GM12865 (cell line): ENCODE measurements at regions not wholly inside any gene's neighbourhood (a gene's known extent, or its start where the extent isn't known, plus 50 kb on each side); places are given as distances from the start of the nearest gene placed in this dataset.
"Not testable (repeated sequence)": the region's sequence is repeated elsewhere in the genome, so short reads cannot be mapped to it uniquely, and the experiment has no call there.

ENCODE experiments used
- DNase-seq: peaks from one replicate; pipeline ENCODE4 v3.0.0; 2010; ENCODE audit warnings: low read depth
- H3K4me3 ChIP-seq: 2 replicates; pipeline ENCODE4 v1.5.1; 2011; ENCODE audit warnings: mild to moderate bottlenecking, low read depth, low read length, control low read depth
- CTCF ChIP-seq: IDR thresholded peaks from 2 replicates; pipeline ENCODE4 v1.5.1; 2011; ENCODE audit warnings: low read length, control low read depth, low read depth, inconsistent platforms; ENCODE audit not compliant: insufficient read depth; ENCODE audit errors: missing control alignments

DNA sequence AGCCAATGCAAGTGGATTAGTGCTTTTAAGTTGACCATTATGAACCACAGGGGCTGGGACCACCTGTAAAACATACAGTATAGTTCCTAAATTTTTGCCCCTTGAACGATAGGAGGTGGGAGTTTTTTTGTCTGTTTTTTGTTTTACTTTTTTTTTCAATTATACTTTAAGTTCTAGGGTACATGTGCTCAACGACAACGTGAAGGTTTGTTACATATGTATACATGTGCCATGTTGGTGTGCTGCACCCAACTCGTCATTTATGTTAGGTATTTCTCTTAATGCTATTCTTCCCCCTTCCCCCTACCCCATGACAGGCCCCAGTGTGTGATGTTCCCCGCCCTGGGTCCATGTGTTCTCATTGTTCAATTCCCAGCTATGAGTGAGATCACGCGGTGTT, 1797.9 kb upstream of the PIK3C3 start:
- no peak for DNase-seq

DNA sequence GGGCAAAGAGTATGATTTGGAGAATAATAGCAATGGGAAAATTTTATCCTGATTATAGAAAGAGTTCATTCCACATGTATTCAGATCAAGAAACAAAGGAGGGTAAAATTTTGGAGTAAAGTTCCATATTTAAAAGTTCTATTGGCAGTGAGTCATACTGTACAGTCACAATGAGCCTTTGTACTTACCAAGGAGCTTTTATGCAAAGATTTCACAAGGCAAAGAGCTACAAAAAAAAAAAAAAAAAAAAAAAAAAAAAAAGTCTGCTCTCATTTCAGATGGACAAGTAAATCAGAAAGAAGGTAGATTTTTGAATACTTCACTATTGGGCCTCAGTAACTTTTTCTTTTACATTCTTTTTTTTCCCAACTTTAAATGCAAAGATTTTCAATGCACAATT, 1802.2 kb upstream of the PIK3C3 start:
- TF ChIP-seq CTCF: no peak
- H3K4me3 ChIP-seq: no peak overlapping the region
- DNase-seq: no peak

More for the DNA sequence above, 1797.9 kb upstream of the PIK3C3 start:
- H3K4me3 ChIP-seq: no peak overlapping the region
- TF ChIP-seq CTCF: no peak

DNA sequence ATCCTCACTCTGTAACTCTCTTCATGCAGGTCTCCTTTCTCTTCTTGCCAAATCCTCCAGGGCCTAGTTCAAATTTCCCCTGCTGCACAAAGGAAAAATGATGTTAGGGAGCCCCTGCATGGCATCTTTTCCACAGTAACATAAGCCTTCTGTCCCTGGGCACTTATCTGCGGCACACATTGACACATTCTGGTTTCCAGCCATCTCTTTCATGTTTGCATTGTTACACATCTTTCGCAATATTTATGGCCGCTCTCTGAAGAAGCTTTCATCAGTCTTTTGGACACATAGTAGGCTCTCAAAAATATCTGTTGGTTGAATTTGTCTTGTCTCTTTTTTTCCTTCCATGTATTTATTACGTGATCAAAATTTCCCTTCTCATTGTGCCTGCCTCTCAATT, 1806.1 kb upstream of the PIK3C3 start:
- no peak for DNase-seq
- TF ChIP-seq CTCF: no peak
- no peak overlapping the region for H3K4me3 ChIP-seq

DNA sequence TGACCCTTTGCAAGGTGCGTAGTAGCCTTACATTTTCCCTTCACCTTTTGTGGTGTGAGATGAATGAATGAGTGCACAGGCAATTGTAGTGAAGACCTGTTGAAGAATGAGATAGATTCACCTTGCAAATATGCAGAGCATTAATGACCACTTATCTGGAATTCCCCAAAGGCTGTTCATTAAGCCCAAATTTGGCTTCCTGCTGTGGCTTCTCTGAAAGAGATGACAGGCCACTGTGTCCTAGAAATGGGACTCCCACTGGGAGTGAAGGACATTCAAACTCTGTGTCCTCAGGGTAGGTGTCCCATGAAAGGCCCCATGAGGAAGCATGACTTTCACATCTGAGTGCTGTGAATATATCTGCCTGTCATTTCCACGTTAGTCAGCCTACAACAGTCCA, 1821.8 kb upstream of the PIK3C3 start:
- no peak overlapping the region for H3K4me3 ChIP-seq
- DNase-seq: no peak
- no peak for TF ChIP-seq CTCF

- DNase-seq: peak; percentile 19
- not testable (repeated sequence) for H3K4me3 ChIP-seq
These were observed 1822.6 kb upstream of the PIK3C3 start for GRCh38 chr18:40132438-40132837.

GRCh38 chr18:40124107-40124506, 1830.9 kb upstream of the PIK3C3 start:
- TF ChIP-seq CTCF: no peak
- no peak overlapping the region for H3K4me3 ChIP-seq
- no peak for DNase-seq

DNA sequence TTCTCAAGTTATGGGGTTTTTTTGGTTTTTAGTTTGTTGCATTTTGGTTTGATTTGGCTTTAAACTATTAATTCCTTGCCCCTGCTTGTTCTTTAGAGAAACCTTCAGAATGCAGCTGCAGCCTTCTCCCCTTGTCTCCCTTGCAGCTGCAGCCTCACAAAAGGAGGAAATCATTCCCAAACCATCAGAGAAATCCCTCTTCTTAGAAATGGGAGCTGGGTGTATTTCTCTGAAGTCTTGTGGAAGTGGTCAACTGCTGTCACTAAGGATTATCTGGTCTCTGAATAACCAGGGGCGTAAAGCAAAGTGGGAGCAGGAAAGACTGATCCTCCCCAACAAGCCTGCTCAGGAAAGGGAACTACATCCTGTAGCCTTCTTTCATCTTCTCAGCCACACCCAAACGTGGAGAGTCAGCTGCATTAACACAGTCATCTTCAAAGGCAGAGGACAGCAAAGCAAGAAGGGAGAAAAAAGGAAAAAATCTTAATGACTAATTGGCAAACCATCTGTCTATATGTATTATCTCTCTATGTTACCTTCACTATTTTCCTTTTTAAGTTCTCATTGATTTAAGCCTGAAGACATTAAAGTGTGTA, 1834.1 kb upstream of the PIK3C3 start:
- no peak overlapping the region for H3K4me3 ChIP-seq
- no peak for TF ChIP-seq CTCF
- no peak for DNase-seq
